NT2/D1 (cell line): ENCODE measurements at regions not wholly inside any gene's neighbourhood (a gene's known extent, or its start where the extent isn't known, plus 50 kb on each side); places are given as distances from the start of the nearest gene placed in this dataset.
"Not testable (repeated sequence)": the region's sequence is repeated elsewhere in the genome, so short reads cannot be mapped to it uniquely, and the experiment has no call there.

ENCODE experiments used
- DNase-seq: peaks from one replicate; pipeline ENCODE4 v3.0.0-alpha.2; 2011; ENCODE audit warnings: low read depth, low spot score
- H3K27me3 ChIP-seq: 2 replicates; pipeline ENCODE4 v1.6.0; 2011; ENCODE audit warnings: mild to moderate bottlenecking; ENCODE audit not compliant: insufficient read length, insufficient read depth
- H3K36me3 ChIP-seq: 2 replicates; pipeline ENCODE4 v1.6.1; 2011; ENCODE audit warnings: mild to moderate bottlenecking, low read length, mixed read lengths; ENCODE audit not compliant: insufficient read depth, insufficient read length
- H3K4me1 ChIP-seq: 2 replicates; pipeline ENCODE4 v1.5.1; 2011; ENCODE audit not compliant: insufficient read depth, insufficient read length
- H3K4me3 ChIP-seq: 2 replicates; pipeline ENCODE4 v1.5.1; 2011; ENCODE audit warnings: low read depth; ENCODE audit not compliant: insufficient read length
- H3K9ac ChIP-seq: 2 replicates; pipeline ENCODE4 v1.6.0; 2011; ENCODE audit warnings: low read depth; ENCODE audit not compliant: insufficient read length
- H3K9me3 ChIP-seq: 2 replicates; pipeline ENCODE4 v1.5.1; 2011; ENCODE audit warnings: mild to moderate bottlenecking, low read length; ENCODE audit not compliant: insufficient read depth
- SUZ12 ChIP-seq: IDR thresholded peaks from 2 replicates; pipeline ENCODE4 v1.6.1; 2011; ENCODE audit not compliant: insufficient read length, insufficient read depth; ENCODE audit errors: extremely low read depth
- YY1 ChIP-seq: IDR thresholded peaks from 2 replicates; pipeline ENCODE4 v1.6.1; 2011; ENCODE audit not compliant: insufficient read length, insufficient read depth
- ZNF274 ChIP-seq: IDR thresholded peaks from 2 replicates; pipeline ENCODE4 v1.6.1; 2011; ENCODE audit warnings: mild to moderate bottlenecking, low read depth, low read length

GRCh38 chr6:10190042-10190441 is 224.8 kb downstream of the TFAP2A start:
- H3K4me3 ChIP-seq: no peak overlapping the region
- H3K9ac ChIP-seq: no peak overlapping the region
- DNase-seq: no peak
- no peak for TF ChIP-seq YY1
- TF ChIP-seq SUZ12: no peak
- no peak for TF ChIP-seq ZNF274
- no peaks in the 10 kb centered on the region for H3K36me3 ChIP-seq
- H3K27me3 ChIP-seq: no peaks in the 10 kb centered on the region
- H3K9me3 ChIP-seq: no peaks in the 10 kb centered on the region
- H3K4me1 ChIP-seq: no peaks in the 10 kb centered on the region

- no peak overlapping the region for H3K9ac ChIP-seq
- no peaks in the 10 kb centered on the region for H3K4me1 ChIP-seq
- DNase-seq: no peak
- no peaks in the 10 kb centered on the region for H3K27me3 ChIP-seq
- H3K36me3 ChIP-seq: no peaks in the 10 kb centered on the region
- H3K4me3 ChIP-seq: no peak overlapping the region
- TF ChIP-seq SUZ12 (no peak), YY1 (no peak), ZNF274 (no peak)
- no peaks in the 10 kb centered on the region for H3K9me3 ChIP-seq
Measured at GRCh38 chr6:10184371-10185227, 230.3 kb downstream of the TFAP2A start.

- DNase-seq: no peak
- no peaks in the 10 kb centered on the region for H3K36me3 ChIP-seq
- H3K9me3 ChIP-seq: no peaks in the 10 kb centered on the region
- no peak for TF ChIP-seq SUZ12
- TF ChIP-seq YY1: no peak
- TF ChIP-seq ZNF274: no peak
- H3K9ac ChIP-seq: no peak overlapping the region
- H3K4me3 ChIP-seq: no peak overlapping the region
- H3K27me3 ChIP-seq: no peaks in the 10 kb centered on the region
- H3K4me1 ChIP-seq: no peaks in the 10 kb centered on the region
Measured at GRCh38 chr6:10180138-10181074, 234.5 kb downstream of the TFAP2A start.

- H3K4me1 ChIP-seq: no peaks in the 10 kb centered on the region
- no peaks in the 10 kb centered on the region for H3K9me3 ChIP-seq
- H3K4me3 ChIP-seq: no peak overlapping the region
- no peaks in the 10 kb centered on the region for H3K27me3 ChIP-seq
- no peak overlapping the region for H3K9ac ChIP-seq
- H3K36me3 ChIP-seq: no peaks in the 10 kb centered on the region
- DNase-seq: no peak
- TF ChIP-seq YY1 (no peak), ZNF274 (no peak), SUZ12 (no peak)
Measured at GRCh38 chr6:10177704-10178103, 237.2 kb downstream of the TFAP2A start.

GRCh38 chr6:10175362-10175761 is 239.5 kb downstream of the TFAP2A start:
- Histone ChIP-seq H3K27me3 (no peaks in the 10 kb centered on the region), H3K9me3 (no peaks in the 10 kb centered on the region), H3K4me1 (no peaks in the 10 kb centered on the region), H3K4me3 (no peak overlapping the region), H3K36me3 (no peaks in the 10 kb centered on the region), H3K9ac (no peak overlapping the region)
- DNase-seq: no peak
- TF ChIP-seq ZNF274: no peak
- no peak for TF ChIP-seq YY1
- no peak for TF ChIP-seq SUZ12

GRCh38 chr6:10174761-10175160 is 240.1 kb downstream of the TFAP2A start:
- Histone ChIP-seq H3K27me3 (no peaks in the 10 kb centered on the region), H3K4me1 (no peaks in the 10 kb centered on the region), H3K9ac (no peak overlapping the region), H3K36me3 (no peaks in the 10 kb centered on the region), H3K9me3 (no peaks in the 10 kb centered on the region), H3K4me3 (no peak overlapping the region)
- no peak for DNase-seq
- TF ChIP-seq ZNF274 (no peak), SUZ12 (no peak), YY1 (no peak)

GRCh38 chr6:10174056-10174455 is 240.8 kb downstream of the TFAP2A start:
- TF ChIP-seq YY1 (no peak), SUZ12 (no peak), ZNF274 (no peak)
- no peak overlapping the region for H3K9ac ChIP-seq
- H3K36me3 ChIP-seq: no peaks in the 10 kb centered on the region
- no peak overlapping the region for H3K4me3 ChIP-seq
- H3K9me3 ChIP-seq: no peaks in the 10 kb centered on the region
- no peaks in the 10 kb centered on the region for H3K4me1 ChIP-seq
- DNase-seq: no peak
- no peaks in the 10 kb centered on the region for H3K27me3 ChIP-seq

- not testable (repeated sequence) for H3K27me3 ChIP-seq, H3K9ac ChIP-seq, H3K36me3 ChIP-seq, H3K4me1 ChIP-seq, H3K4me3 ChIP-seq, H3K9me3 ChIP-seq, DNase-seq
Measured at GRCh38 chr6:10171706-10172105, 243.2 kb downstream of the TFAP2A start.
